H9 (cell line): ENCODE measurements at regions not wholly inside any gene's neighbourhood (a gene's known extent, or its start where the extent isn't known, plus 50 kb on each side); places are given as distances from the start of the nearest gene placed in this dataset.

Source experiments
- DNase-seq: peaks from one replicate; pipeline ENCODE4 v3.0.0-alpha.2; 2017
- H2AFZ ChIP-seq: one replicate; pipeline ENCODE4 v1.6.1; 2013; ENCODE audit warnings: mild to moderate bottlenecking, low read length, control low read depth, moderate library complexity
- H2AK5ac ChIP-seq: 2 replicates; pipeline ENCODE4 v1.6.1; 2013; ENCODE audit warnings: low read length, control low read depth, mixed read lengths; ENCODE audit not compliant: insufficient read length
- H2BK120ac ChIP-seq: one replicate; pipeline ENCODE4 v1.6.1; 2013; ENCODE audit warnings: low read depth, mild to moderate bottlenecking, low read length, control low read depth, inconsistent platforms; ENCODE audit not compliant: poor library complexity, severe bottlenecking
- H2BK12ac ChIP-seq: 2 replicates; pipeline ENCODE4 v1.6.1; 2013; ENCODE audit warnings: low read length, control low read depth, mixed read lengths, low read depth; ENCODE audit not compliant: insufficient read length
- H2BK15ac ChIP-seq: 2 replicates; pipeline ENCODE4 v1.6.1; 2013; ENCODE audit warnings: low read depth, low read length, control low read depth
- H2BK20ac ChIP-seq: one replicate; pipeline ENCODE4 v1.6.1; 2013; ENCODE audit warnings: low read depth, mild to moderate bottlenecking, low read length, control low read depth, inconsistent platforms; ENCODE audit not compliant: poor library complexity, severe bottlenecking
- H2BK5ac ChIP-seq: 2 replicates; pipeline ENCODE4 v1.6.1; 2013; ENCODE audit warnings: low read length, control low read depth, mixed read lengths; ENCODE audit not compliant: insufficient read length
- H3K14ac ChIP-seq: 2 replicates; pipeline ENCODE4 v1.6.1; 2013; ENCODE audit warnings: low read length, control low read depth; ENCODE audit not compliant: insufficient read depth
- H3K18ac ChIP-seq: 2 replicates; pipeline ENCODE4 v1.6.1; 2013; ENCODE audit warnings: low read depth, mild to moderate bottlenecking, mixed read lengths, low read length, control low read depth; ENCODE audit not compliant: insufficient read length
- H3K23ac ChIP-seq: 2 replicates; pipeline ENCODE4 v1.6.1; 2013; ENCODE audit warnings: low read length, control low read depth, mixed read lengths, low read depth; ENCODE audit not compliant: insufficient read length
- H3K23me2 ChIP-seq: 2 replicates; pipeline ENCODE4 v1.6.1; 2013; ENCODE audit warnings: low read depth, mild to moderate bottlenecking, mixed read lengths, low read length, control low read depth; ENCODE audit not compliant: insufficient read length, poor library complexity, severe bottlenecking
- H3K27ac ChIP-seq: 2 replicates; pipeline ENCODE4 v1.5.1; 2013; ENCODE audit warnings: low read length, control low read depth, mixed read lengths, low read depth; ENCODE audit not compliant: insufficient read length
- H3K27me3 ChIP-seq: 2 replicates; pipeline ENCODE4 v1.6.1; 2013; ENCODE audit warnings: low read length, control low read depth, inconsistent platforms; ENCODE audit not compliant: insufficient read depth
- H3K4ac ChIP-seq: 2 replicates; pipeline ENCODE4 v1.6.1; 2013; ENCODE audit warnings: low read depth, mild to moderate bottlenecking, control low read depth, inconsistent platforms, low read length, moderate library complexity
- H3K4me1 ChIP-seq: 2 replicates; pipeline ENCODE4 v1.6.1; 2013; ENCODE audit warnings: low read length, control low read depth, inconsistent platforms; ENCODE audit not compliant: insufficient read depth
- H3K4me2 ChIP-seq: 2 replicates; pipeline ENCODE4 v1.6.1; 2013; ENCODE audit warnings: low read length, control low read depth, mixed read lengths; ENCODE audit not compliant: insufficient read length, insufficient read depth
- H3K56ac ChIP-seq: 2 replicates; pipeline ENCODE4 v1.6.1; 2013; ENCODE audit warnings: low read depth, mild to moderate bottlenecking, mixed read lengths, low read length, control low read depth; ENCODE audit not compliant: insufficient read length
- H3K79me1 ChIP-seq: 2 replicates; pipeline ENCODE4 v1.6.1; 2013; ENCODE audit warnings: low read depth, mild to moderate bottlenecking, moderate library complexity, low read length, control low read depth, inconsistent platforms; ENCODE audit not compliant: insufficient read depth, poor library complexity, severe bottlenecking
- H3K79me2 ChIP-seq: 2 replicates; pipeline ENCODE4 v1.6.1; 2013; ENCODE audit warnings: low read length, control low read depth, inconsistent platforms; ENCODE audit not compliant: insufficient read depth
- H3K9ac ChIP-seq: 2 replicates; pipeline ENCODE4 v1.6.1; 2013; ENCODE audit warnings: low read length, control low read depth, mixed read lengths; ENCODE audit not compliant: insufficient read length; ENCODE audit errors: extremely low read depth
- H3K9me3 ChIP-seq: one replicate; pipeline ENCODE4 v1.6.1; 2013; ENCODE audit warnings: low read depth, low read length, inconsistent platforms; ENCODE audit not compliant: control insufficient read depth
- H3T11ph ChIP-seq: one replicate; pipeline ENCODE4 v1.6.1; 2013; ENCODE audit warnings: mild to moderate bottlenecking, low read length, control low read depth, inconsistent platforms
- H4K20me1 ChIP-seq: one replicate; pipeline ENCODE4 v1.6.1; 2013; ENCODE audit not compliant: control insufficient read depth, insufficient read length, insufficient read depth
- H4K5ac ChIP-seq: 2 replicates; pipeline ENCODE4 v1.6.1; 2013; ENCODE audit warnings: low read depth, mild to moderate bottlenecking, mixed read lengths, low read length, control low read depth; ENCODE audit not compliant: insufficient read length
- H4K8ac ChIP-seq: replicated peaks from 2 replicates; pipeline ENCODE4 v1.6.1; 2013; ENCODE audit warnings: low read length, control low read depth, mixed read lengths, low read depth; ENCODE audit not compliant: insufficient read length
- H4K91ac ChIP-seq: 2 replicates; pipeline ENCODE4 v1.6.1; 2013; ENCODE audit warnings: low read depth, mild to moderate bottlenecking, moderate library complexity, mixed read lengths, low read length, control low read depth; ENCODE audit not compliant: insufficient read length
- H3K27ac Mint-ChIP-seq, 3 experiments: 2 replicates in 2 of 3; 3 replicates in 1 of 3; pipeline ENCODE4 v1.8.0; 2020 to 2021; ENCODE audit warnings: mixed read lengths in 3 of 3, mild to moderate bottlenecking in 1 of 3, moderate library complexity in 1 of 3
- H3K27me3 Mint-ChIP-seq: 2 replicates; pipeline ENCODE4 v1.8.0; 2021; ENCODE audit warnings: low read depth, mild to moderate bottlenecking, moderate library complexity, mixed read lengths
- H3K36me3 Mint-ChIP-seq, 3 experiments: 2 replicates in 2 of 3; 3 replicates in 1 of 3; pipeline ENCODE4 v1.8.0; 2020 to 2021; ENCODE audit warnings: low read depth in 3 of 3, mixed read lengths in 3 of 3; ENCODE audit not compliant: insufficient read depth in 1 of 3
- H3K4me1 Mint-ChIP-seq, 2 experiments: 2 replicates each; pipeline ENCODE4 v1.8.0; 2020; ENCODE audit warnings: mixed read lengths in 2 of 2
- H3K4me3 Mint-ChIP-seq, 2 experiments: 2 replicates in 1 of 2; 3 replicates in 1 of 2; pipeline ENCODE4 v1.8.0; 2020 to 2021; ENCODE audit warnings: mild to moderate bottlenecking in 2 of 2, mixed read lengths in 2 of 2, moderate library complexity in 1 of 2
- H3K9me3 Mint-ChIP-seq, 2 experiments: 2 replicates in 1 of 2; 3 replicates in 1 of 2; pipeline ENCODE4 v1.8.0; 2020; ENCODE audit warnings: mild to moderate bottlenecking in 2 of 2, mixed read lengths in 2 of 2, moderate library complexity in 1 of 2
- WGBS: extraction: QIAGEN DNeasy Blood & Tissue Kit; methylation state at CpG from one replicate; pipeline ENCODE4 v1.1.7; 2013; ENCODE audit warnings: missing lambda C conversion rate, low lambda C conversion rate, mixed read lengths; ENCODE audit not compliant: insufficient read length; ENCODE audit errors: extremely low coverage; 5-methylcytosine and 5-hydroxymethylcytosine counted together
- TF ChIP-seq, protein P1 (sequence below): fragments of 200-600 bp; sonication (generic); conservative IDR thresholded peaks from 3 replicates; pipeline ENCODE4 v1.8.0; 2021; ENCODE audit warnings: antibody characterized with exemption, mild to moderate bottlenecking

DNA sequence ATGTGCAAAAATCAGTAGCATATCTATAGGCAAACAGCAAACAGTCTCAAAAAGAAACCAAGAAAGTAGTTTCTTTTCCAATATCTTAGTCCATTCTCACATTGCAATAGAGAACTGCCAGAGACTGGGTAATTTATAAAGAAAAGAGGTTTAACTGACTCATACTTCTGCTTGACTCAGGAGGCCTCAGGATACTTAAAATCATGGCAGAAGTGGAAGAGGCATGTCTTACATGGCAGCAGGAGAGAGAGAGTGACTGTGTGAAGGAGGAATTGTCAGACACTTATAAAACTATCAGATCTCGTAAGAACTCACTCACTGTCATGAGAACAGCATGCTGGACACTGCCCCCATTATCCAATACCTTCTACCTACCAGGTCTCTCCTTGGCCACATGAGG lies 327.9 kb upstream of the EPHA3 start:
- no peak overlapping the region for H2BK20ac ChIP-seq
- H3K9me3 ChIP-seq: no peaks in the 10 kb centered on the region
- H3K56ac ChIP-seq: no peak overlapping the region
- no peaks in the 10 kb centered on the region for H3K27me3 ChIP-seq
- H4K5ac ChIP-seq: no peak overlapping the region
- no peaks in the 10 kb centered on the region for H3K4me1 Mint-ChIP-seq
- H2BK12ac ChIP-seq: no peak overlapping the region
- H3K27ac Mint-ChIP-seq: no peak overlapping the region
- DNase-seq: no peak
- no peaks in the 10 kb centered on the region for H3K4me1 ChIP-seq
- no peak overlapping the region for H4K91ac ChIP-seq
- H3K23me2 ChIP-seq: no peaks in the 10 kb centered on the region
- no peak overlapping the region for H2BK15ac ChIP-seq
- H3K23ac ChIP-seq: no peak overlapping the region
- no peaks in the 10 kb centered on the region for H3K79me2 ChIP-seq
- no peaks in the 10 kb centered on the region for H3K27me3 Mint-ChIP-seq
- H3T11ph ChIP-seq: no peak overlapping the region
- no peak overlapping the region for H3K9ac ChIP-seq
- no peak overlapping the region for H3K14ac ChIP-seq
- H3K18ac ChIP-seq: no peak overlapping the region
- H3K36me3 Mint-ChIP-seq: peaks cover 0 to 4% (median 0%) of the 10 kb centered on the region in 3 experiments; a peak in 3 of 7 replicates
- no peak overlapping the region for H3K4ac ChIP-seq
- no peak overlapping the region for H3K27ac ChIP-seq
- H3K4me3 Mint-ChIP-seq: no peak overlapping the region
- H2AK5ac ChIP-seq: no peak overlapping the region
- no peak overlapping the region for H4K8ac ChIP-seq
- H2BK120ac ChIP-seq: no peak overlapping the region
- peaks cover 0 to 6% of the 10 kb centered on the region in 2 experiments; a peak in 3 of 5 replicates for H3K9me3 Mint-ChIP-seq
- H2BK5ac ChIP-seq: no peak overlapping the region
- WGBS: no CpG with 5 or more reads among the region's 1 CpG
- H2AFZ ChIP-seq: no peak overlapping the region
- no peaks in the 10 kb centered on the region for H3K79me1 ChIP-seq
- H3K4me2 ChIP-seq: no peak overlapping the region
- TF ChIP-seq, protein P1, sequence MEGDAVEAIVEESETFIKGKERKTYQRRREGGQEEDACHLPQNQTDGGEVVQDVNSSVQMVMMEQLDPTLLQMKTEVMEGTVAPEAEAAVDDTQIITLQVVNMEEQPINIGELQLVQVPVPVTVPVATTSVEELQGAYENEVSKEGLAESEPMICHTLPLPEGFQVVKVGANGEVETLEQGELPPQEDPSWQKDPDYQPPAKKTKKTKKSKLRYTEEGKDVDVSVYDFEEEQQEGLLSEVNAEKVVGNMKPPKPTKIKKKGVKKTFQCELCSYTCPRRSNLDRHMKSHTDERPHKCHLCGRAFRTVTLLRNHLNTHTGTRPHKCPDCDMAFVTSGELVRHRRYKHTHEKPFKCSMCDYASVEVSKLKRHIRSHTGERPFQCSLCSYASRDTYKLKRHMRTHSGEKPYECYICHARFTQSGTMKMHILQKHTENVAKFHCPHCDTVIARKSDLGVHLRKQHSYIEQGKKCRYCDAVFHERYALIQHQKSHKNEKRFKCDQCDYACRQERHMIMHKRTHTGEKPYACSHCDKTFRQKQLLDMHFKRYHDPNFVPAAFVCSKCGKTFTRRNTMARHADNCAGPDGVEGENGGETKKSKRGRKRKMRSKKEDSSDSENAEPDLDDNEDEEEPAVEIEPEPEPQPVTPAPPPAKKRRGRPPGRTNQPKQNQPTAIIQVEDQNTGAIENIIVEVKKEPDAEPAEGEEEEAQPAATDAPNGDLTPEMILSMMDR: no peak
- no peaks in the 10 kb centered on the region for H4K20me1 ChIP-seq
